ENCODE measurements at regions not wholly inside any gene's neighbourhood (a gene's known extent, or its start where the extent isn't known, plus 50 kb on each side); places are given as distances from the start of the nearest gene placed in this dataset.
A peak's percentile ranks its signal among the peaks of the same experiment; 100 is the strongest.

GRCh38 chr3:148435534-148435933 lies 262.2 kb upstream of the AGTR1 start:
- DNase-seq (ENCODE audit: low read depth in 3 of 3, low spot score in 2 of 3): no peak

- DNase-seq (ENCODE audit: low read depth in 3 of 3, low spot score in 2 of 3): no peak
Measured at GRCh38 chr3:148439254-148439822, 258.4 kb upstream of the AGTR1 start.

- no peak for DNase-seq (ENCODE audit: low read depth in 3 of 3, low spot score in 2 of 3)
Measured at GRCh38 chr3:148441191-148441590, 256.5 kb upstream of the AGTR1 start.

DNA sequence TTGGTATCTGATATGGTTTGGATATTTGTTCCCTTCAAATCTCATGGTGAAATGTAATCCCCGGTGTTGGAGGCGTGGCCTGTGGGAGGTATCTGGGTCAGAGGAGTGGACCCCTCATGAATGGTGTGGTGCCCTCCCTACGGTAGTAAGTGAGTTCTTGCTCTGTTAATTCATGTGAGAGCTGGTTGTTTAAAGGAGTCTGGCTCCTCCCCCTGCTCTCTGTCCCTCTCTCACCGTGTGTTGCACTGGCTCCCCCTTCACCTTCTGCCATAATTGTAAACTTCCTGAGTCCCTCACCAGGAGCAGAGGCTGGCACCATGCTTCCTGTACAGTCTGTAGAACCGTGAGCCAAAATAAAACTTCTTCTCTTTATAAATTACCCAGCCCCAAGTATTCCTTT lies 246.9 kb upstream of the AGTR1 start:
- no peak for DNase-seq (ENCODE audit: low read depth in 3 of 3, low spot score in 2 of 3)

DNA sequence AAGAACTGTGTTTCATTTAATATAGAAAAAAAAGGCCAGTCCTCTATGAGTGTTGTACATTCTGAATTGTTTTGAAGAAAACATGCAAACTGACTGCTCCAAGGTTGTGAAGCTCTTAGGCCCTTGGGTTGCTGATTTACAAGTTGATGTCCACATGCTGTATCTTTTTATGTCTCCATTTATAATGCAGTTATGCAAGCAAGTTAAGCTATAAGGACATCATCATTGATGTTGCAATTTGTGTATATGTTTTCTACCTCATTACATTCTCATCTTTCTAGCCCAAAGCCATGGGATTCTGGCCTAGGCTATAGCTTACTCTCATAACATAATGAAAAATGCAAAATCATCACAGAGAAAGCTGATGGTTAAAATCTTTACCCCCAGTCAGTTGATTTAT lies 245.7 kb upstream of the AGTR1 start:
- no peak for DNase-seq (ENCODE audit: low read depth in 3 of 3, low spot score in 2 of 3)

DNA sequence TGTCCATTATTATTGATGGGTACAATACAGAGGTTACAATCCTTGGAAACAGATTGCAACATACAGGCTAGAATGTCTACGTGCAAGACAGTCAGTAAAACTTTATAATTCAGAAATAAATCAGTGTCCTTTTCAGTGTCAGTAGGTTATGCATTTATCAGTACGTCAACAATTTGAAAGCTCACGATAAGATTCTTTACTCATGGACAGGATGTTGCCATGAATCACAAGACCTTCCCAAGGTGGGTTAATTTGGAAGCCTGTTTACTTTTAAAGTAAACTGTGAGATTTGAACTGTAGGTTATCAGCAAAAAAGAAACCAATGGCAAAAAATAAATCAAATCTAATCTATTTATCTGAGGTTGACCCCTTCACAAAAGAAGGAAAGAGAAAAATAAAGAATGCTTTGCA lies 243.9 kb upstream of the AGTR1 start:
- peak in 1 of 3 donors; percentile 12 for DNase-seq (ENCODE audit: low read depth in 3 of 3, low spot score in 2 of 3)

DNA sequence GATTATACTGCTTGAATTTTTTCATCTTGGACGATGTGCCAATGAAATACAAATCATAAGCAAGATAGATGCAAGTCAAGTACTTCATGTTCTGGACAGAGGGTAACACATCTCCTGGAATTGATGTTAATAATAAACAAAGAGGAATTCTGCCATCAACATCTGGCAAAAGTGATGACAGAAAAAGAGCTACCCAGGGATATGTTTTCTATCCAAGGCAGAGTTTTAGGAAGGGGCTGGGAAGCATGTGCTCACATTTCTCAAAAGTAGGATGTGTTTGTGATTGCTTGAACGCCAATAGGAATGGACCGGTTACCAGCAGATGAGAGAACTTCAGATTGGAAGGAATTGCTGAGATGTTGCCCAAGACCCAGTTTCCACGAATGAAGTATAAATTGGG lies 242.6 kb upstream of the AGTR1 start:
- no peak for DNase-seq (ENCODE audit: low read depth in 3 of 3, low spot score in 2 of 3)

- DNase-seq (ENCODE audit: low read depth in 3 of 3, low spot score in 2 of 3): no peak
Measured at GRCh38 chr3:148457886-148458285, 239.8 kb upstream of the AGTR1 start.

DNA sequence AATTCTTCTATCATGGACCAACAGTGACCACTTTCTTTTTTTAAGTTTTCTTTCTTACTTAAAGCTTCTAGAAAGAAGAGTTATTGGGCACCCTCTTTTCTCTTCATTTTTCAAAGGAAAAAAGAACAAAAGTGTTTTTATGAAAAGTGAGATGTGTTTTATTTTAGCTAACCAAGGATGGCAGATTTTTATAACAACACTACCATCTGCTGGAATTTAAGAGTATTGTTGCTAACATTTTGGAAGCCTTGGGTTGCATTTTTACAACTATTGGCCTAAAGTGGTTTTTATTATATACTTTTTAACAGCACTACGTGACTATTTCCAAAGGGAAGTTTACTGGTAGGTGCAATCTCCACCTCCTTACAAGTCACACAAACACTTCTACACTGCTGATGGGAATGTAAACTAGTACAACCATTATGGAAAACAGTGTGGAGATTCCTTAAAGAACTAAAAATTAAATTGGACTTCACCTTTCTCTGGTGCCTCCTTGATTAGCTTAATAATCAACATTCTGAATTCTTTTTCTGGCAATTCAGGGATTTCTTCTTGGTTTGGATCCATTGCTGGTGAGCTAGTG lies 237.7 kb upstream of the AGTR1 start:
- no peak for DNase-seq (ENCODE audit: low read depth in 3 of 3, low spot score in 2 of 3)

DNA sequence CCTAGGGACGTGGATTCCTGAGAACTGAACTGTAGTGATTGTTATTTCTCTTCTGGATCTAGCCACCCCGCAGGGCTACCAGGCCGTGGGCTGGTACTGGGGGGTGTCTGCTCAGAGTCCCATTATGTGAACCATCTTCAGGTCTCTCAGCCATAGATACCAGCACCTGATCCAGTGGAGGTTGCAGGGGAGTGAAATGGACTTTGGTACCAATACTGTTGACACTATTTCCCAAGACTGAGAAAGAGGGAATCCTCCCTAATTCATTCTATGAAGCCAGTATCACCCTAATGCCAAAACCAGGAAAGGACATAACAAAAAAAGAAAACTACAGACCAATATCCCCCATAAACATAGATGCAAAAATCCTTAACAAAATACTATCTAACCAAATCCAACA lies 237.0 kb upstream of the AGTR1 start:
- DNase-seq (ENCODE audit: low read depth in 3 of 3, low spot score in 2 of 3): no peak

DNA sequence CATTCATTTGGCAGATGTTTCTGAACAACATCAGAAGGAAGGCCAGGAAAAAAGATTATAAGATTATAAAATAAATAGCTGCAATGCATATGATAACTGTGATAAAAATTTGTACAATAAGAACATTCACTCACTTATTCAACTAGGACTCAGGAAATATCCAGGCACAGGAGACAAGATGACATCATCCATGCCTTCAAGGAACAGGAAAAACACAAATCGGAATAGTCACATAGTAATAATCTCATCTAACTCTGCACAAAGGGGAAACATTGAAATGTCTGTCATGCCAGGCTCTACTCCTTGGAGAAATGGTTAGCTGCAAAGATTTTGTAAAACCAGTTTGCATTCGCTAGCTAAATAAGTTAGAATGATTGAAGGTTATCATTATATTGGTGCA lies 233.5 kb upstream of the AGTR1 start:
- no peak for DNase-seq (ENCODE audit: low read depth in 3 of 3, low spot score in 2 of 3)

DNA sequence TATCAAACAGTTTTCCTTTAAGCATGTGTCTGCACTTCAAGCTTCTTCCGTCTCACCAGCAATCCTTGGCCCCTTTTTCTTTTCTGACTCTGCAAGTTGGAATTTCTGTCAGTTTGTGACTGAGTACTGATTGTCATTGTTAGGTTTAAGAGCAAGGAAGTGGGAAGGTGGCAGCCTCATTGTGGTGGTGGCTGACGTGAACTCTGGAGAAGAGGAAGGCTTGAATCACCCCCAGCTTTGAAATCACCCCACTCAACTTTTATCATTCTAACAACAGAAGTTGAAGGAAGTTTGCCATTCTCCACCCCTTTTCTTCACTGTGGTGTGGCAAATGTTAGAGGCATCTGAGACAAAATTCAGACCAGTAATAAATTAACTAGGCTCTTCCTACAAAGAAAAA lies 231.6 kb upstream of the AGTR1 start:
- DNase-seq (ENCODE audit: low read depth in 3 of 3, low spot score in 2 of 3): no peak

DNA sequence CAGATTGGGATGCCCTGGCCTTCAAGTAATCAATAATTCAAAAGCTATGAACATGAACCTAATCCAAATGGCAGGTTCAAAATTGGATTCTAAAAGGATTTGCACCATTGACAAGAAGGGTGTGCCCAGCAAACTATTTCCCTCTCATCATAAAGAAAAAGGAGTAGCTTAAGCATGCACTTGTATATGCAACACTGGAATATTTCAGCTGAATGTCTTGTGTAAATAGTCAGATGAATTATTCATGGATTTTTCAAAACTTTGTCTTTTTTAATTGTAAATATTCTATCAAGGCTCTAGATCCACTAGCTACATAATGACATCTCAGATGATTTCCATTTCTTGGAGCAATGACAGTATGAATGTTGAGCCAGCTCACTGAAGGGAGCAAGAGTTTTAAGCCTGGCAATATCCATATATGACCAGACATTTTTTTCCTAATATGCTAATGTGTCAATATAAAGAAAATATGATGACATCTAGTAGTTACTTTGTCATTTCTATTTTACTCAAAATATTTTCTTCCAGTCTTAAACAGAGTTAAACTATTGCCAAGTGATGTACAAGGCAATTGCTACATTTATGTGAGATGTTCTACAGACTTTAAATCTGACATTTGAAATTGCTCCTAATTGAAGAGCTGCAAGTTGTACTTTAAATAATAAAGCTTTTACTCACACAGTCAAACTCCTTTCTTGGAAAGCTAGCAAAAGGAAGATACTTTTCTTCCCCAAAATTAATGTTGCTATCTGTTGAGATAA lies 230.5 kb upstream of the AGTR1 start:
- no peak for DNase-seq (ENCODE audit: low read depth in 3 of 3, low spot score in 2 of 3)

DNA sequence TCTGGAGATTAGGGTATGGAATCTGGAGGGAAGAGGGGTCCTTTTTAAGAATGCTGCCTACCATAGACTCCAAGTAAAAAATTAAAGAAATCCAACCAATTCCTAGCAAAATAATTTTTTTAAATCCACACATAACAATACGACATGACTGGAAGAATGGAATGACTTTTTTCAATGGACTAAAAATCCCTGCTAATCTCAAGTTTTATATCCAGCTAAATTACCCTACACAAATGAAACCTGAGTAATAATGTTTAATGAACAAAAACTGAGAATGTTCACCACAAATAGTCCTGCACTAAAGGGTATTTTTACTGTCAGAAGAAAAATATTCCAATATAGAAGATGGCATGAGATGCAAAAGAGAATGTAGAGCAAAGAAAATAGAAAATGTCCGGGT lies 220.3 kb upstream of the AGTR1 start:
- DNase-seq (ENCODE audit: low read depth in 3 of 3, low spot score in 2 of 3): no peak

DNA sequence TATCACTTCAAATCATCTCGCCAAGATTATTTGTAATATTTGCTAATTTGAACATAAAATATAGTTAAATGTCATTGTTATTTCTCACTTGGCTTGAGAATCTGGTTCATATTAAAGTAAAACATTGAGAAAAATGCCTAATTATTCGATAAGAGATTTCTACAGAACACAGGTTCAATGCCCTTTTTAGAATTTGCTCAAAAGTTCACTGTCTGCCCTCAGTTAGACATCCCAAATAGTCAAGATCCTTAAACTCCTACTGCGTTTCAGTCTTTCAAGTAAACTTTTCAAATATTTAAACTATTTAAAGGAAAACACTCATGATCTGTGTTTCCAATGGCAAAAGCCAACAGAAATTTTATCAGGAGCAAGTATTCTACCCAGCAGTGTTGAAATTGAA lies 204.1 kb upstream of the AGTR1 start:
- no peak for DNase-seq (ENCODE audit: low read depth in 3 of 3, low spot score in 2 of 3)

- DNase-seq (ENCODE audit: low read depth in 3 of 3, low spot score in 2 of 3): no peak
Measured at GRCh38 chr3:148494451-148494850, 203.3 kb upstream of the AGTR1 start.

GRCh38 chr3:148500881-148501280 lies 196.8 kb upstream of the AGTR1 start:
- no peak for DNase-seq (ENCODE audit: low read depth in 3 of 3, low spot score in 2 of 3)

GRCh38 chr3:148510116-148510515 lies 187.6 kb upstream of the AGTR1 start:
- no peak for DNase-seq (ENCODE audit: low read depth in 3 of 3, low spot score in 2 of 3)

DNA sequence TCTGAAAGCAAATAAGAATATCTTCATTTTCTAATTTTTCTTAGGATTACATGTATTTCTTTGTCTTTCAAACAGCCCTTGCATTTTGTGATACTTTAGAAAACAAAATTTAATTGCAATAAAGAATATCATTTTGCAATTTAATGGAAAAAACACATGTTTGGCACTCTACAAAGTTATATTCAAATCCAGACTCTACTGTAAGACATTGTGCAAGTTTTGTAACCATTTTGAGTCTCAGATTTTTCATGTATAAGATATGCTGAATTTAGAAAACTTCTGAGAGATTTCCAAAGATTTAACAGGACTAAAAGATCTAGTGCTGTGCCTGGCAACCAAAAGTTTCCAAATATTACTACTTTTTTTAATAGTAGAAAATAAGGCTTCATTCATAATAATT lies 187.1 kb upstream of the AGTR1 start:
- no peak for DNase-seq (ENCODE audit: low read depth in 3 of 3, low spot score in 2 of 3)

- no peak for DNase-seq (ENCODE audit: low read depth in 3 of 3, low spot score in 2 of 3)
Measured at GRCh38 chr3:148512648-148513047, 185.1 kb upstream of the AGTR1 start.

DNA sequence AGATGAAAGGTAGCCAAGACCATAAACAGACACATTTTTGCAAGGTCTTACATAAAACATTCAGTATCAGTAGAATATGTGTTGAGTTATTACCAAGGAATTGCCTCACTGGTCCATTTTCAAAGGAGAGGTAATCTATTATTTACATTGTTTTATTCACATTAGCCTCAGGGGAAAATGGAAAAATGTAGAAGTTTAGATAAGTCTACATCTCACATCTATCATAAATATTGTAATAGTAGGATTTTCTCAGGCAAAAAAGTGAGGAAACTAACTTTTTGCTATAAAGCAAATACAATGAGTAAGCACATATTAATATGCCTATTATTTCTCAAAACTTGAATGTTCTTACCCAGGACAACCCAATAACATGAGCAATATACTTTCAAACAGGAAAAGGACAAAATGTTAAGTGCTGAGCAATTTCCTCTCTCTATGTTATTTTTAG lies 184.6 kb upstream of the AGTR1 start:
- no peak for DNase-seq (ENCODE audit: low read depth in 3 of 3, low spot score in 2 of 3)

DNA sequence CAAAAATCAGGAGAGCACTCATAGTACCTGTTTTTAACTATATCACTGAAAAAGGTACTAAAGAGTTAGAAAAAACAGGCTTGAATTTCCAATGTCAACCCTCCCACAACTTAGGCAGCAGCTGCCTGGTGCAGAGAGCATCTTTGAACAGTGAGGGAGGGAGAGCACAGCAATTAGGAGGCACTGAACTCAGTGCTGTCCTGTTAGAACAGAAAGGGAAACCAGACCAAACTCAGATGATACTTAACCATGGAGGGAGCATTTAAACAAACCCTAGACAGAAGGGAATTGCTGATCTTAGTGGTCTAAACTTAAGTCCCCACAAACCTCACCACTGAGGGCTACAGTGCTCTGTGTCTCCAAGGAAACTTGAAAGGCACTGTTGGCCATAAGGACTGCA lies 179.2 kb upstream of the AGTR1 start:
- no peak for DNase-seq (ENCODE audit: low read depth in 3 of 3, low spot score in 2 of 3)
